ENCODE measurements at regions not wholly inside any gene's neighbourhood (a gene's known extent, or its start where the extent isn't known, plus 50 kb on each side); places are given as distances from the start of the nearest gene placed in this dataset.
"Not testable (repeated sequence)": the region's sequence is repeated elsewhere in the genome, so short reads cannot be mapped to it uniquely, and the experiment has no call there.

GRCh38 chr13:33561627-33562026 lies 256.3 kb upstream of the RFC3 start:
- DNase-seq: no peak

DNA sequence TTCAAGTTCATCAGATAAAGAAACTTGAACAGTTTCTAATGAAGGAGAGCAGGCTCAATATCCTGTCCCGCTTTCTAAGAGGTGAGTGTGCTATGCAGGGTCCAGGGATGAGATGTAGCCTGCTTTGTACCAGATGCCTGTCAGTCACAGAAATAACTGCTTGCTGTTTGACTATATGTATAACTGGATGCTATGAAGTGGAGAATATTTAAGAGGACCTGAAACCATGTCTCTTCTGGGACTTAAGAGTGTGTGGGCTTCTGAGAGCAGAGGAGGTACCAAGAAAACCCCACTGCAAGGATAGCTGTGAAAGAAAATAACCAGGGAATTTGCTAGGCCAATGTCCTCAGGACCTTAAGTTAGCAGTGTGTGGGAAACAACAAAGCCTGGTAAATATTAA lies 246.3 kb upstream of the RFC3 start:
- DNase-seq: no peak

DNA sequence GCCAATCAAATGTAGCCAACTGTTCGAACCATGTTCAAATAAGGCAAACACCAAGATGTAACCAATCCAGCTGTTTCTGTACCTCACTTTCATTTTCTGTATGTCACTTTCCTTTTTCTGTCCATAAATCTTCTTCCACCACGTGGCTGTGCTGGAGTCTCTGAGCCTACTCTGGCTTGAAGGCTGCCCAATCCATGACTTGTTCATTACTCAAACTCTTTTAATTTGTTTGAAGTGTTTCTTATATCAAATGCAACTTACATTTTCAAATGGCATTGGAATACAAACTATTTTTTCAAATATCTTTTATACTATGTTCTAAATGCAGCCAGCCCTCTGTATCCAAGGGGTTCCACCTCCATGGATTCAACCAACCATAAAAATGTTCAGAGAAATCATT lies 245.6 kb upstream of the RFC3 start:
- not testable (repeated sequence) for DNase-seq

- DNase-seq: no peak
Measured at GRCh38 chr13:33575378-33575777, 242.6 kb upstream of the RFC3 start.

GRCh38 chr13:33577007-33577406 lies 240.9 kb upstream of the RFC3 start:
- DNase-seq: no peak

- no peak for DNase-seq
Measured at GRCh38 chr13:33578786-33579185, 239.2 kb upstream of the RFC3 start.

DNA sequence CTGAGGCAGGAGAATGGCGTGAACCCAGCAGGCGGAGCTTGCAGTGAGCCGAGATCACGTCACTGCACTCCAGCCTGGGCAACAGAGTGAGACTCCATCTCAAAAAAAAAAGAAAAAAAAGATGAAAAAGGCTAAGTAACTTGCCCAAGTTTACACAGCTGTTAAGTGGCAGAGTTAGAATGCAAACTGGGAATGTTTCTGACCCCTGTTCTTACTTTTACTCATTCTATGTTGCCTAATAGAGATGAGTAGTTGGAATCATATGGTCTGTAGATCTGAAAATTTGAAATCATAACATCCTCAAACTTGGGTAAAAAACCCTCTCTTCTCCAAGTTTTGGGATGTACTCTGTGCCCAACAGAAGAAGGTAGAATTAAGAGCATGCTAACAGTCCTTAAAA lies 235.8 kb upstream of the RFC3 start:
- no peak for DNase-seq

GRCh38 chr13:33583398-33583797 lies 234.6 kb upstream of the RFC3 start:
- DNase-seq: no peak

DNA sequence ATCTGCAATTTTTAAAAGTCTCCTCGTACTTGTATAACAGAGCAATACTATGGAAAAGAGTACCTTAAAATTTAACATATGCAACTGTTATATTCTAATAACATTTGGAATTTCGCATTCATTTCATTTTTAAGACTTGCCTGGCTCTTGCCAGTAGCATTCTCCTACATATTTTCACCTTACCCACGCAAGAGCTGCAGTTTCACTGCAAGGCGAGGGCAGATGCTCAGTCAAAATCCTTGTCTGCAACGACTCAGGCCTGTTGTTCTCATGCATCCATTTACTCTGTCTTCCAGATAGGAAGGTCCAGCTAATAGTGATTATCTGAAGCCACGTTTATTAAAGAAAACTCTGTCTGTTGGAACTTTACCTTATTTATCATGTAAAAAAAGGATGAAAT lies 227.0 kb upstream of the RFC3 start:
- no peak for DNase-seq

GRCh38 chr13:33606692-33607091 lies 211.3 kb upstream of the RFC3 start:
- DNase-seq: no peak

DNA sequence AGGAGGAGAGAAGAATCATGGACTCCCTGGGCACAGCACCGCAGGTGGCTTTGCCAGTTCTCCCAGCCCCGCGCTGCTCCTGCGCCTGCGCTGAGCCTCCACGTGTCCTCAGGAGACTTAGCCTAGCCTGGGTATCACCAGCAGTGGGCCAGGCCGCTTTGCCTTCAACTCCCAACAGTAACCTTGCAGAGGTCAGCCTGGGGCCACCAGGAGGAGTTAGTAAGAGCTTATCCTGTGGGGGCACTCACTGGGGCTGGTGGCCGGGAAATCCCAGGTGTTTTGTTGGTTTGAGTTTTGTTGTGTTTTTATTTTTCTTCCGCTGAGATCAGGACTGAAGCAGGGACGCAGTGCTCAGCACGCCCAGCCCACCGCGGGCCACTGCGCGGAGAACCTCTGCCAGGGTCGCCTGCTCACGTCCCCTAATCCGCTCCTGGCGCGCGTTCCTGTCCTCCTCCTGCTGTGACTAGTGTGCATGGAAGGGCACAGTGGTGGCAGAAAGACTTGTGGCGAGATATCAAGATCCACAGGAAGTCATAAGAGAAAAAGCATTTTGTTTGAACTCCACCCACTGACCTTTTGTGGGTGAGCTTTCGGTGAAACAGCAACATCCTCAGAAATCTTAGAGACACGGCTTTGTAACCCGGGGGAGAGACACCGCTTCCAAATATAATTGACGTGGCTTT lies 207.4 kb upstream of the RFC3 start:
- peak; percentile 52 for DNase-seq

DNA sequence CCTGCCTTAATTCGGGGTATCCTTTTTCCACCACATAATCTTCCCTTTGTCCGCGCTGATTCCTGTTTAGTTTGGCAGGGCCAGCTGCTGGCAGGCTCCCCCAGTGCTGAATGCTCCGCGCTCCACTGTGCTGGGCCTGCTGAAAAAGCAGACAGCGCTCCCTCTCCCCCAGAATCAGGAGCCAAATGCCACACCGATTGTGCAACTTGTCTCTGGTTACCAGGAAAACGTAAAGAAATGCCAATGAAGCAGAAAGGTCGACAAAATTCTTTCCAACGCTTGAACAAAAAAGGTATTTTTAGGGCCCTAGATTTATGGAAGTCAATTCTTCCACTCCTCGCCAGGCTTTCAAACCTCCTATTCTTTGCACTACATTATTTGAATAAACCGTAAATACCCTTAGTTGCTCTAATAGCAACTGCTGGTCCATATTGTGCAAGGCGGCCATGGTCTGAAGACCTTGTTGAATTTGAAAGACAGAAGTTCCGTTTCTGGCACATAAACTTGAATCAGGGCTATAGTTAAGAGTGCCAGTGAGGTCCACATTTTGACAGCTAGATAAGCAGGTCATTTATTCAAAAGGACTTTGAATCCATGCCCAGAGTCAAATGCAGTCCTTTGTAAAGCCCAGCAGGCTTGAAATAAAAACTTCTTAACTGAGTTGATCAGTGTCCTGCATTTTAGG lies 206.7 kb upstream of the RFC3 start:
- no peak for DNase-seq

GRCh38 chr13:33612641-33613638 lies 205.0 kb upstream of the RFC3 start:
- no peak for DNase-seq

DNA sequence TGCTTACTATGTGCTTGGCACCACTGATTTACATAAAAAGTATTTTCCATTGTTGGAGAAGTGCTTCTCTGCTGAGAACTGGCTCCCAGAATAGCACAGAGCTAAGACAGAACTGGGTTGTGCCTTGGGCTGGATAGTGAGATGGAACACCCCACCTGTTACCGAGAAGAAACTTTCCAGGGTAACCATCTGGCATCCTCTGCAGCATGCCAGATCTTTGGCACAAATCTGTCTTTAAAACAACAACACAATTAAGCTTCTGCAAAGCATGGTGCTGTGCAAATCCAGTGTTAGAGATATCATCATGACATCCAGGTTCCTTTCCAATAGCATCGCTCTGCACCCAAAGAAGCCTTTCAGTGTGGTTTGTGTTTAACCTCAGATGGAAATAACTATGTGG lies 202.5 kb upstream of the RFC3 start:
- DNase-seq: no peak

GRCh38 chr13:33616130-33616529 lies 201.8 kb upstream of the RFC3 start:
- no peak for DNase-seq

DNA sequence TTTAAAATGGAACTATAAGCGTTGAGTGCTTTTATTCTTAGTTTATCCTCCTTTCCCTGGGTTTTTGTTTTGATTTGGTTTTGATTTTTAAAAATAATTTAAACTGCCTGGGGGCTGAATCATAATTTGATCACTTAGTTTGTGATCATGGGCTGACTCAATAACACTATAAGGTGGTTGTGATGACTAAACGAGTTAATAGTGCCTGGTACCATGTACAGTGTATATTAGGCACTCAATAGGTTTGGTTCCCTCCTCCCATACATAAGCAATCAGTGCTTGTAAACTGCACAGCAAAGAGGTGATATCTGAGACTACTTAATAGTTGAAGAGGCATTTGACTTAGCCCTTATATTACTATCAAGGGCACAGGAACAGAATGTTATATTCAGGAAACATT lies 200.9 kb upstream of the RFC3 start:
- no peak for DNase-seq

- no peak for DNase-seq
Measured at GRCh38 chr13:33624253-33624652, 193.7 kb upstream of the RFC3 start.

DNA sequence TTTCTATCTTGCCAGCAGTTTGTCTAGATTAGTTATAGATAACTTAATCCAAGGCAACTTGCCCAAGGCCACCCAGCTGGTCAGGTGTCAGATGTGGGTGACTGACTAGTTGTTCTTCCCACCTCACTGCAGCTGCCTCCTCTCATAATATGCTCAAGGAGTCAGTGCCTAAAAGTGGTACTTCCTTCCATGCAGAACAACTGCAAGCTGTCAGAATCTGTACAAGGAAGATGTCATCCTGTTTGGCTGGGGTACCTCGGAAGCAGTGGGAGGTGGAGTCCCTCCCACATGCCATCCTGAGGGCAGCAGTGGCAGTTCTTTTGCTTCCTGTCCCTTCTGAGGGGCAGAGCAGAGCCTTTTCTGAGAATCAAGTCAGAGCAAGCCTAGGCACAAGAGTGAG lies 193.2 kb upstream of the RFC3 start:
- DNase-seq: no peak

DNA sequence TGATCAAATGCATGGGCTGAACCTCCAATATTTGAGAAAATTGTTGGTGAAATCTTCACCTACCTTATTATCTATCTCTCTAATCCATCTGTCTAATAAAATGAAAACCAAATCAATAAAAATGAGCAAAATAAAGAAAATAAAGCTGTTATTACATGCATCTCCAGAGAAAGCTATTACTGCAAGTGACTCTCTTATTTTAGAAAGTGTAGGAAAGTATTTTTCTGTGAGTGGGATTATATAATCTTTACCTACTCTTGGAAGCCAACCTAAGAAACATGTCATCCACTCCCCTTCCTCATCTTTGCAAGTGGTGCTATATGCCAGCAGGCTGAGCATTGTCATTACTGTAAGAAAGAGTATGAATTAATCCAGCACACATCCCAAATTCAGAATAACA lies 191.5 kb upstream of the RFC3 start:
- DNase-seq: no peak

DNA sequence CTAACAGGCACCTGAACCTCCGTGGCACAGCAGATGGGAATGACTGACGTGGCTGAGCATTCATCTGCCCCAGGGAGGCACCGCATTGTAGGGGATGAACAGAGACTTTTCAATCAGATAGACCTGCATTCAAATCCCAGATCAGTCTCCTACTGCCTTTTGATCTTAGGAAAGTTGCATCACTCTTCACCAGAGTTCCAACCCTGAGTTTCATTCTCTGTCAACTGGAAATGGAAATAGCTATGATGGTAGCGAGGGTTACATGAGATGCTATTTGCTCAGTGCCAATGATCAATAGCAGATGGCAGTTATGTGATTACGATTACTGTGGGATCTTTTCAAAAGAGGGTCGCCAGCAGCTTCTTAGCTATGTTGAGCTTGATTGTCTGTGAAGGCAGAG lies 189.3 kb upstream of the RFC3 start:
- no peak for DNase-seq

- no peak for DNase-seq
Measured at GRCh38 chr13:33629605-33630360, 188.2 kb upstream of the RFC3 start.

DNA sequence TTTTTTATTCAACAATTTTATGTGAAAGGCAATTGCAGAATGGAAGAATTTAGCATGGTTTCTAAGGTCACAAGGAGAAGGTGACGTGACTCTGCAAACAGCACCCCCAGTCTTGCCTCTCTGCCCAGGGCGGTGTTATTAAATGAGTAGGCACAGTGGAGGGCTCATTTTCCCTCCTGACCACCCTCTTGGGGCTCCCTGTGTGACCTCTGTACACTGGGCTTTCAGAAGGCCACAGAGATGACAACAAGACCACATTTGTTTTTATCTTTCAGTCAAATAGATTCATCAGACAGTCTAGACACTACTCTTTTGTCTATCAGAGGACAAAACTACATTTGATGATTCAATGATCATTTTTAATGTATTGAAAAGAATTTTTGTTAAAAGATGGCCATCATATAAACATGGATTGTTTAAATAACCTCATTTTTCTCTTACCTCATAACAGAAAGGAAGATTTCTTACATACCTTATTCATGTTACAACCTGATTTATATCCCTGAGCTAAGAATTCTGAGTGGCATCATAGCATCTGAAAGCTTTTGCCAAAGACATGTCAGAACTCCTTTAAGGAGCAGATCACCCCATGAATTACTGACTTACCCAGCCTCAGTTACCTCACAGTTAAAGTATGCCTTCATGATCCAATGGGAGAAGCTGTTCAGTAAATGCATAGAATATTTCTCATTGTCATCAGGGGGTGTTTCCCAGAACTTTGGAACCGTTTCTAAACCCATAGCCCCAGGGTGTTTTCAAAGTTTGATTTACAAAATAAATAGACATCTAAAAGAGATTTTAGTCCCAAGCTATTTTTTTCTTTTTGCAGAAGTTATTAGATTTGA lies 184.0 kb upstream of the RFC3 start:
- DNase-seq: no peak
